DOHH2 (cell line): ENCODE measurements at regions not wholly inside any gene's neighbourhood (a gene's known extent, or its start where the extent isn't known, plus 50 kb on each side); places are given as distances from the start of the nearest gene placed in this dataset.

ENCODE experiments used
- H3F3A ChIP-seq: fragments of 200-600 bp; sonication (generic), shearing (Covaris generic); 2 replicates; pipeline ENCODE4 v1.6.0; 2016; ENCODE audit warnings: antibody characterized with exemption, mild to moderate bottlenecking; ENCODE audit not compliant: control insufficient read depth, insufficient read depth
- H3K27ac ChIP-seq: fragments of 200-600 bp; sonication (generic); 2 replicates; pipeline ENCODE4 v1.5.1; 2014; ENCODE audit warnings: low read depth, mild to moderate bottlenecking, low read length, moderate library complexity
- H3K27me3 ChIP-seq: fragments of 200-600 bp; sonication (generic); 2 replicates; pipeline ENCODE4 v1.6.1; 2014; ENCODE audit warnings: mild to moderate bottlenecking, low read length, mixed read lengths; ENCODE audit not compliant: control insufficient read depth
- H3K36me3 ChIP-seq: fragments of 200-600 bp; sonication (generic); 2 replicates; pipeline ENCODE4 v1.6.1; 2014; ENCODE audit warnings: mild to moderate bottlenecking, low read length, moderate library complexity, mixed read lengths; ENCODE audit not compliant: control insufficient read depth
- H3K4me1 ChIP-seq: fragments of 200-600 bp; sonication (generic); 2 replicates; pipeline ENCODE4 v1.6.1; 2014; ENCODE audit warnings: mild to moderate bottlenecking, low read length, mixed read lengths; ENCODE audit not compliant: control insufficient read depth
- H3K4me2 ChIP-seq: fragments of 200-600 bp; sonication (generic); 2 replicates; pipeline ENCODE4 v1.6.0; 2014; ENCODE audit warnings: mild to moderate bottlenecking, low read length, moderate library complexity
- H3K4me3 ChIP-seq: fragments of 200-600 bp; sonication (generic); 2 replicates; pipeline ENCODE4 v1.5.1; 2014; ENCODE audit warnings: mild to moderate bottlenecking, low read length, mixed read lengths
- H3K79me2 ChIP-seq: fragments of 200-600 bp; sonication (generic); 2 replicates; pipeline ENCODE4 v1.6.1; 2014; ENCODE audit warnings: mild to moderate bottlenecking, low read length, mixed read lengths; ENCODE audit not compliant: control insufficient read depth
- H3K9me2 ChIP-seq: fragments of 200-600 bp; sonication (generic); replicated peaks from 2 replicates; pipeline ENCODE4 v1.6.1; 2014; ENCODE audit warnings: mild to moderate bottlenecking, low read length, mixed read lengths; ENCODE audit not compliant: control insufficient read depth
- H3K9me3 ChIP-seq: fragments of 200-600 bp; sonication (generic); 2 replicates; pipeline ENCODE4 v1.6.1; 2014; ENCODE audit warnings: antibody characterized with exemption, low read length, mixed read lengths; ENCODE audit not compliant: control insufficient read depth, insufficient read depth
- H4K20me1 ChIP-seq: fragments of 200-600 bp; sonication (generic); 2 replicates; pipeline ENCODE4 v1.6.0; 2014; ENCODE audit warnings: low read depth, mild to moderate bottlenecking, antibody characterized with exemption, low read length, moderate library complexity; ENCODE audit not compliant: control insufficient read depth, insufficient read depth
- EZH2phosphoT487 ChIP-seq: fragments of 200-600 bp; sonication (generic); IDR thresholded peaks from 2 replicates; pipeline ENCODE4 v1.6.1; 2017; ENCODE audit warnings: borderline replicate concordance, mild to moderate bottlenecking, antibody characterized with exemption, low read length, moderate library complexity, mixed read lengths
- TF ChIP-seq, protein P1 (sequence below): fragments of 200-600 bp; sonication (generic); IDR thresholded peaks from one replicate; pipeline ENCODE4 v1.5.1; 2014; ENCODE audit warnings: antibody characterized with exemption, mild to moderate bottlenecking, low read depth, low read length; ENCODE audit not compliant: poor library complexity, severe bottlenecking

DNA sequence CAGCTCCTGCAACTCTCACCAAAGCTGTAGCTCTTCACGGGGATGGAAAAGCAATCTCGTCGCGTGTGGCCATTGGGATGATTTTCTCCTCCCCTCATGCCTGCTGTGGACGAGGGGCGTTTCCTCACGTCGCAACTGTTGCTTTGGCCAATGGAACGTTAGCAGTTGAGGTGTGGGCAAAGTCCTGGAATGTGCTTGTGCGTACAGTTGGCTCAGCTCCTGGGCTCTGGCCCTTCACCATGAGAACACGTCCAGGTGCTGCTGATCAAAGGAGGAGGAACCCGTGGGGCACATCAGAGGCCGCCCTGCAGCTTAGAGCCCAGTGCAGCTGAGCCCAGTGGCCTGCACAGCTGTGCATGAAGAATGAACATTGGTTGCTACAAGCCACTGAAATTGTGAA lies 186.1 kb downstream of the TJP1 start:
- Histone ChIP-seq H3F3A (no peaks in the 10 kb centered on the region), H4K20me1 (no peaks in the 10 kb centered on the region), H3K4me2 (no peak overlapping the region), H3K4me3 (no peak overlapping the region), H3K79me2 (no peaks in the 10 kb centered on the region), H3K27ac (no peak overlapping the region), H3K9me2 (no peaks in the 10 kb centered on the region), H3K4me1 (no peaks in the 10 kb centered on the region), H3K36me3 (no peaks in the 10 kb centered on the region), H3K27me3 (no peaks in the 10 kb centered on the region), H3K9me3 (no peaks in the 10 kb centered on the region)
- TF ChIP-seq, protein P1, sequence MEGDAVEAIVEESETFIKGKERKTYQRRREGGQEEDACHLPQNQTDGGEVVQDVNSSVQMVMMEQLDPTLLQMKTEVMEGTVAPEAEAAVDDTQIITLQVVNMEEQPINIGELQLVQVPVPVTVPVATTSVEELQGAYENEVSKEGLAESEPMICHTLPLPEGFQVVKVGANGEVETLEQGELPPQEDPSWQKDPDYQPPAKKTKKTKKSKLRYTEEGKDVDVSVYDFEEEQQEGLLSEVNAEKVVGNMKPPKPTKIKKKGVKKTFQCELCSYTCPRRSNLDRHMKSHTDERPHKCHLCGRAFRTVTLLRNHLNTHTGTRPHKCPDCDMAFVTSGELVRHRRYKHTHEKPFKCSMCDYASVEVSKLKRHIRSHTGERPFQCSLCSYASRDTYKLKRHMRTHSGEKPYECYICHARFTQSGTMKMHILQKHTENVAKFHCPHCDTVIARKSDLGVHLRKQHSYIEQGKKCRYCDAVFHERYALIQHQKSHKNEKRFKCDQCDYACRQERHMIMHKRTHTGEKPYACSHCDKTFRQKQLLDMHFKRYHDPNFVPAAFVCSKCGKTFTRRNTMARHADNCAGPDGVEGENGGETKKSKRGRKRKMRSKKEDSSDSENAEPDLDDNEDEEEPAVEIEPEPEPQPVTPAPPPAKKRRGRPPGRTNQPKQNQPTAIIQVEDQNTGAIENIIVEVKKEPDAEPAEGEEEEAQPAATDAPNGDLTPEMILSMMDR: no peak
- no peak for TF ChIP-seq EZH2phosphoT487

DNA sequence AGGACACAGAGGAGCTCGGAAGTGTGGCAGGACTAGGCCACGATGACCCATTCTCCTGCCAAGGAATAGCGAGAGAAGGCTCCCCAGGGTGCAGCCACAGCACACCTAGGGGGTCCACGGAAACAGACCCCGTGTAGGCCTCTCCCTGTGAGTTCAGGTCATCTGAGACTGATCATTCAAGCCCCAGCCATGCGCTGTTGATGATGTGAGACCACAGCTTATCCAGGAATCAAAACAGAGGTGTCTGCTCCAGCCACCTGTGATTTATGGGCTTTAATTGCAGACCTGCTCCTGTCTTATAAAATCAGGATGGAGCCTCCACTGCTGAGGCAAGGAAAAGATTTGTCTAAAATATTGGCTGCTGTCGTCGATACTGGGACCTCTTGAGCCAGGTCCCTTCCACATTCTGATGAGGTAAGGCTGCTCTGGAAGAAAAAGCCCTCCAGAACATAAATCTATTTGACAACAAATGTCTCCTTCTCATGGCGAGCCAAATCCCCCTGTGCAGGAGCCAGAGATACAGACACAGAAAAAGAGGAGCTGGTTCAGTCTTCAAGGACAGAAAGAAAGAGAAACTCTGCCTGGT lies 186.7 kb downstream of the TJP1 start:
- no peak overlapping the region for H3K4me3 ChIP-seq
- TF ChIP-seq EZH2phosphoT487: no peak
- TF ChIP-seq, protein P1: no peak
- H3K79me2 ChIP-seq: no peaks in the 10 kb centered on the region
- no peaks in the 10 kb centered on the region for H3K9me3 ChIP-seq
- no peak overlapping the region for H3K4me2 ChIP-seq
- H4K20me1 ChIP-seq: no peaks in the 10 kb centered on the region
- no peaks in the 10 kb centered on the region for H3K27me3 ChIP-seq
- H3K27ac ChIP-seq: no peak overlapping the region
- H3K9me2 ChIP-seq: no peaks in the 10 kb centered on the region
- H3K4me1 ChIP-seq: no peaks in the 10 kb centered on the region
- no peaks in the 10 kb centered on the region for H3F3A ChIP-seq
- H3K36me3 ChIP-seq: no peaks in the 10 kb centered on the region

DNA sequence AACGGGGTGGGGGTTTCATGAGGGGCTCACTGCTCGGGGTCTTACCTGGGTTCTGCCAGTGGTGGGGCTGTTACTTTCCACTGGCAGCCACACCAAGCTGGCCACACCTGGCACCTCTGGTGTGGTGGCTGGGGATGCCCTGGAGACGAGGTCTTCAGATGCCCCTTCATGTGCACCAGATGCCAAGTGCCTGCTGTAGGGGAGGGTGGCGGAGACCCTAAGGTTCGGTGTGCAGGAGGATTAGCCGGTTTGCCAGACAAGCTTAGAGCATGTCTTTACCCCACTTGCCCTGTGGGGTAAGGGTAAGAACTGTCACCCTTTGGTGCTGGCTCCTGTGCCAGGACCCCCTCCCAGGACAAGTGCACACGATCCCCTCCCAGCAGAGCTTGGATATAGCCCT lies 188.3 kb downstream of the TJP1 start:
- Histone ChIP-seq H3K27me3 (no peaks in the 10 kb centered on the region), H3K36me3 (no peaks in the 10 kb centered on the region), H3F3A (no peaks in the 10 kb centered on the region), H3K9me2 (no peaks in the 10 kb centered on the region), H3K79me2 (no peaks in the 10 kb centered on the region), H3K4me3 (no peak overlapping the region), H4K20me1 (no peaks in the 10 kb centered on the region), H3K9me3 (no peaks in the 10 kb centered on the region), H3K4me1 (no peaks in the 10 kb centered on the region), H3K27ac (no peak overlapping the region), H3K4me2 (no peak overlapping the region)
- TF ChIP-seq EZH2phosphoT487: no peak
- TF ChIP-seq, protein P1: no peak
